Subcutaneous abdominal adipose tissue (tissue), 5 donors: ENCODE measurements at regions not wholly inside any gene's neighbourhood (a gene's known extent, or its start where the extent isn't known, plus 50 kb on each side); places are given as distances from the start of the nearest gene placed in this dataset.

Experiments used
- H3K27ac ChIP-seq: one replicate; pipeline ENCODE4 v1.7.0; 2013; ENCODE audit warnings: low read depth, mild to moderate bottlenecking, inconsistent platforms, low read length, moderate library complexity
- H3K27me3 ChIP-seq, 5 donors: one replicate each; pipeline ENCODE4 v1.7.0; 2013; ENCODE audit warnings: low read length in 5 of 5, inconsistent platforms in 1 of 5; ENCODE audit not compliant: control insufficient read depth in 5 of 5, insufficient read depth in 4 of 5
- H3K36me3 ChIP-seq, 5 donors: one replicate each; pipeline ENCODE4 v1.7.0; 2013; ENCODE audit warnings: low read length in 5 of 5; ENCODE audit not compliant: control insufficient read depth in 5 of 5, insufficient read depth in 5 of 5
- H3K4me1 ChIP-seq, 5 donors: one replicate each; pipeline ENCODE4 v1.7.0; 2013; ENCODE audit warnings: low read length in 5 of 5, mild to moderate bottlenecking in 3 of 5, moderate library complexity in 1 of 5; ENCODE audit not compliant: control insufficient read depth in 5 of 5, insufficient read depth in 5 of 5
- H3K4me3 ChIP-seq, 5 donors: one replicate each; pipeline ENCODE4 v1.7.0; 2013; ENCODE audit warnings: low read length in 5 of 5, low read depth in 1 of 5
- H3K9ac ChIP-seq, 5 donors: one replicate each; pipeline ENCODE4 v1.7.0; 2013; ENCODE audit warnings: low read length in 5 of 5, mild to moderate bottlenecking in 4 of 5, moderate library complexity in 3 of 5
- H3K9me3 ChIP-seq, 5 donors: one replicate each; pipeline ENCODE4 v1.7.0; 2013; ENCODE audit warnings: low read length in 5 of 5; ENCODE audit not compliant: control insufficient read depth in 5 of 5
- donor health status: healthy.
- donor health status: healthy.
- donor health status: healthy.
- donor health status: healthy.
- donor health status: healthy.

GRCh38 chr12:67424784-67425183, 155.6 kb downstream of the CAND1 start:
- Histone ChIP-seq H3K27me3 (no peaks in the 10 kb centered on the region), H3K27ac (no peak overlapping the region), H3K9me3 (no peaks in the 10 kb centered on the region), H3K4me3 (no peak overlapping the region), H3K9ac (no peak overlapping the region), H3K36me3 (no peaks in the 10 kb centered on the region), H3K4me1 (no peaks in the 10 kb centered on the region)

DNA sequence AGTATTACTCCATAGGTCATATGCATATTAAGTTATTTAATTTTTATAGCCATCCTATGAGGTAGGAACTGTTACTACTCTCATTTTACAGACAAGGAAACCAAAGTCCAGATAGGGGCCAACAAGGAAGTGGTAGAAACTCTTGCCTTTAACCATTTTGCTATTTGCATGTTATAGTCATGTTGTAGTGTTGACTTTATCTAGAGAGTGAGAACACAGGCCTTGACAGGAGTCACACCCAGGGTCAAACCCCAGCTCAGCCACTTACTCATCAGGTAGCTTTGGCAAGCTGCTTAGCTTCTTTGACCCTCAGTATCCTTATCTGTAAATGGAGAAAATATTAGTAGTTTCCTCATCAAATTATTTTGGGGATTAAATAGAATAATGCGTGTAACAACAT, 156.2 kb downstream of the CAND1 start:
- no peaks in the 10 kb centered on the region for H3K36me3 ChIP-seq
- no peaks in the 10 kb centered on the region for H3K9me3 ChIP-seq
- no peak overlapping the region for H3K9ac ChIP-seq
- no peaks in the 10 kb centered on the region for H3K27me3 ChIP-seq
- no peak overlapping the region for H3K27ac ChIP-seq
- H3K4me1 ChIP-seq = peaks cover 0 to under 1% (median 0%) of the 10 kb centered on the region in 5 donors
- no peak overlapping the region for H3K4me3 ChIP-seq

- H3K27ac ChIP-seq = no peak overlapping the region
- no peaks in the 10 kb centered on the region for H3K9me3 ChIP-seq
- H3K9ac ChIP-seq = no peak overlapping the region
Measured at GRCh38 chr12:67426067-67426466, 156.9 kb downstream of the CAND1 start.

GRCh38 chr12:67427336-67427735, 158.2 kb downstream of the CAND1 start:
- H3K27me3 ChIP-seq = no peaks in the 10 kb centered on the region
- no peaks in the 10 kb centered on the region for H3K36me3 ChIP-seq
- peaks cover 3 to 13% (median 12%) of the 10 kb centered on the region in 5 donors for H3K4me1 ChIP-seq
- no peak overlapping the region for H3K4me3 ChIP-seq
- H3K9ac ChIP-seq = no peak overlapping the region
- H3K27ac ChIP-seq = no peak overlapping the region
- H3K9me3 ChIP-seq = no peaks in the 10 kb centered on the region

More at GRCh38 chr12:67426067-67426466, 156.9 kb downstream of the CAND1 start:
- Histone ChIP-seq H3K27me3 (no peaks in the 10 kb centered on the region), H3K36me3 (no peaks in the 10 kb centered on the region), H3K4me1 (peaks cover 0 to 8% (median 5%) of the 10 kb centered on the region in 5 donors), H3K4me3 (no peak overlapping the region)

DNA sequence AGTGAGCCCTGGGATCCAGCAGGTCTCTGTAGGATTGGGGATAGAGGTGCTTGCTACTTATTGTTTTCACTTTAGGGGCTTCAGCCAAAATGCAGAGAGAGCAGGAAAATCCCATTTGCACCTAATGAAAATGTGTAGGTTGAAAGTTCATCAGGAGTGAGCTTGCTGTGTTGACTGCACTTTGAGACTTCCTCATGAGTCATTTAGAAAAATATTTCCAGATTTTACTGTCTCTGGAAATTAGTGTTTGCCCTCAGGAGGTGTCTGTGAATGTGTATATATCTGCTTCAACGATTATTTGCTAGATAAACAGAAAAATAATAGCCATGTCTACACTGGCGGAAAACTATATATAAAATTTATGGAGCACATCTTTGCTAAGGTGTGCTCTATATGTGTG, 159.3 kb downstream of the CAND1 start:
- Histone ChIP-seq H3K4me1 (peaks cover 3 to 13% (median 12%) of the 10 kb centered on the region in 5 donors), H3K27me3 (no peaks in the 10 kb centered on the region), H3K4me3 (no peak overlapping the region), H3K9ac (no peak overlapping the region), H3K27ac (no peak overlapping the region), H3K9me3 (no peaks in the 10 kb centered on the region), H3K36me3 (no peaks in the 10 kb centered on the region)

- peak overlapping the region; percentile 12 for H3K27ac ChIP-seq
Measured at GRCh38 chr12:67430708-67431335, 161.7 kb downstream of the CAND1 start.

GRCh38 chr12:67431411-67432020, 162.4 kb downstream of the CAND1 start:
- peaks cover 5 to 27% (median 21%) of the 10 kb centered on the region in 5 donors for H3K4me1 ChIP-seq
- no peaks in the 10 kb centered on the region for H3K27me3 ChIP-seq
- H3K9me3 ChIP-seq = no peaks in the 10 kb centered on the region
- no peaks in the 10 kb centered on the region for H3K36me3 ChIP-seq
- H3K4me3 ChIP-seq = no peak overlapping the region
- no peak overlapping the region for H3K9ac ChIP-seq
- H3K27ac ChIP-seq = no peak overlapping the region

More at GRCh38 chr12:67430708-67431335, 161.7 kb downstream of the CAND1 start:
- H3K4me1 ChIP-seq = peaks cover 5 to 27% (median 21%) of the 10 kb centered on the region in 5 donors
- H3K27me3 ChIP-seq = no peaks in the 10 kb centered on the region
- H3K9me3 ChIP-seq = no peaks in the 10 kb centered on the region
- no peaks in the 10 kb centered on the region for H3K36me3 ChIP-seq
- H3K9ac ChIP-seq = peak overlapping the region in 1 of 5 donors; percentile 19
- H3K4me3 ChIP-seq = no peak overlapping the region

GRCh38 chr12:67433385-67434175, 164.4 kb downstream of the CAND1 start:
- Histone ChIP-seq H3K27me3 (no peaks in the 10 kb centered on the region), H3K27ac (no peak overlapping the region), H3K4me3 (no peak overlapping the region), H3K36me3 (no peaks in the 10 kb centered on the region), H3K4me1 (peaks cover 5 to 27% (median 21%) of the 10 kb centered on the region in 5 donors), H3K9ac (no peak overlapping the region), H3K9me3 (no peaks in the 10 kb centered on the region)

DNA sequence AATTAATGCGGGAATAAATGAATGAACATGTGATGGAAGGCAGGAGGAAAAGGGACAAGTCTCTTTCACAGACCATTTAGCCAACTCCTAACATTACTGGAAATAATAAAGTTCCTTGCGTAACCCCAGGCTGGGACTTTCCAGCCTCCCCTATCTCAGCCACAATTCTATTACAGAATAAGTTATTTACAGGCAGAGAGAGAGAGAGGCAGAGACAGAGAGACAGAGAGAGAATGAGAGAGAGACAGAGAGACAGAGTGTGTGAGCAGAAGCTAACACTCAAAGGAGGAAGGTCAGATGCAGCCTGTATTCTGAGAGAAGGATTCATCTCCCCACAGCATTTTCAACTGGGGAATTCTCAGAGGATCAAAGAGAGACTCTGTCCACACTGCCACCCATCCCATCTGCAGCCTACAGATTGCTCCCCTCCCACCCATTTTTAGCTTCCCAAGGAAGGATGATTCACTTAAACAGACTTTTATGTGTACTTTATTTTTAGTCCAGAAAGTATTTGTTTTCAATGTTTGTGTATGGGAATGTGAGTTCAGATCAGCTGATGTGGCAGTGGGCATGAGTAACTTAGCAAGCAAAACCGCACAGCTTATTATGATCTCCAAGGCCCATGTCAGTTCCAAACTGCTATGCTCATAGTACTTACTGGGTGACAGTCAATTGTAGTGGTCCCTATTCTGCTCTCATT, 165.7 kb downstream of the CAND1 start:
- Histone ChIP-seq H3K9ac (no peak overlapping the region), H3K36me3 (no peaks in the 10 kb centered on the region), H3K27me3 (no peaks in the 10 kb centered on the region), H3K27ac (peak overlapping the region; percentile 19), H3K4me3 (no peak overlapping the region), H3K4me1 (peaks cover 5 to 27% (median 21%) of the 10 kb centered on the region in 5 donors), H3K9me3 (no peaks in the 10 kb centered on the region)
